ENCODE measurements at regions not wholly inside any gene's neighbourhood (a gene's known extent, or its start where the extent isn't known, plus 50 kb on each side); places are given as distances from the start of the nearest gene placed in this dataset.
A peak's percentile ranks its signal among the peaks of the same experiment; 100 is the strongest.

DNA sequence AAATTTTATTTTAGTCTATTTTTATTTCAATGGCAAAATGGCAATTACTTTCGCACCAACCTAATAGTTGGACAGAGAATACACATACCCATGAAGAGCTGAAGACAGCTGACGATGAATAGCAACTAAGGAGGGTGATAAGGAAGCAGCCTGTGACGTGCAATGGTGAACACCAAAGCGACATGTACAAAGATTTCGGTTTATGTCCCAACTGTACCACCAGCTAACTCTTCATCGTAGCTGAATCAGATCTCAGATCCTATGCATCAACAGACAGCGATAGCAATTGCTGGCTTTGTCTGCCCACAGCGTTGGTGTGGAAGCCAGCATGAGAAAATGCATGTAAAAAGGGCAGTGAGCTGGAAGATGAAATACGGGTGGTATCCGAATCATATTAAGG, 130.6 kb upstream of the ANKH start:
- Histone ChIP-seq H3K18ac (ENCODE audit: low read depth, low read length) (no peak overlapping the region), H3K4me3 (ENCODE audit: insufficient read depth, low read depth, low read length) (no peak overlapping the region), H4K8ac (ENCODE audit: low read depth in 2 of 2, low read length in 2 of 2) (no peak overlapping the region), H3K23ac (ENCODE audit: low read depth, low read length) (no peak overlapping the region), H3K4me1 (ENCODE audit: control insufficient read depth, insufficient read depth, low read length) (peaks cover 3% of the 10 kb centered on the region; the same call in 1 of the 2 replicates), H2AK5ac (ENCODE audit: low read depth, low read length) (no peak overlapping the region), H4K20me1 (ENCODE audit: insufficient read depth, low read length) (no peaks in the 10 kb centered on the region), H4K5ac (ENCODE audit: low read depth, low read length) (no peak overlapping the region), H3K14ac (replicated peaks; ENCODE audit: low read depth, low read length) (no peak overlapping the region), H3K36me3 (ENCODE audit: control insufficient read depth, insufficient read depth, low read length) (no peaks in the 10 kb centered on the region), H2AFZ (replicated peaks; ENCODE audit: low read length, poor library complexity) (peak overlapping the region; percentile 0), H2BK5ac (ENCODE audit: low read depth, low read length, poor library complexity, severe bottlenecking) (no peak overlapping the region), H2BK120ac (ENCODE audit: low read depth, low read length) (no peak overlapping the region), H3K4ac (ENCODE audit: low read depth, low read length) (peak overlapping the region; percentile 29; the same call in 1 of the 2 replicates), H2BK15ac (ENCODE audit: low read depth, low read length) (no peak overlapping the region), H2BK20ac (ENCODE audit: low read depth, low read length) (no peak overlapping the region), H3K9ac (ENCODE audit: low read depth, low read length) (no peak overlapping the region), H3K56ac (ENCODE audit: extremely low read depth, insufficient read depth, low read length) (no peak overlapping the region), H3K4me2 (ENCODE audit: low read depth, low read length) (no peak overlapping the region), H2AK9ac (replicated peaks; ENCODE audit: low read depth, low read length, poor library complexity) (no peak overlapping the region), H3K27ac (ENCODE audit: insufficient read depth, low read length) (no peak overlapping the region), H4K91ac (ENCODE audit: insufficient read depth, low read depth, low read length) (no peak overlapping the region), H3K79me1 (ENCODE audit: low read depth in 1 of 2, low read length in 2 of 2) (no peaks in the 10 kb centered on the region), H3K9me1 (ENCODE audit: insufficient read depth, low read length) (no peaks in the 10 kb centered on the region), H3K27me3 (ENCODE audit: control insufficient read depth, insufficient read depth, low read length) (peaks cover 16% of the 10 kb centered on the region), H3K9me3 (ENCODE audit: control insufficient read depth, insufficient read depth, low read length) (peaks cover 12% of the 10 kb centered on the region; the same call in 1 of the 2 replicates)
- TF ChIP-seq BHLHE40 (IDR thresholded peaks at IDR 0.05; ENCODE audit: low read depth, low read length), result no peak
- no peak for TF ChIP-seq FOS (IDR thresholded peaks at IDR 0.05; ENCODE audit: low read depth, low read length)
- no peak for TF ChIP-seq CHD1 (IDR thresholded peaks at IDR 0.05; ENCODE audit: low read depth, low read length)
- TF ChIP-seq MAZ (IDR thresholded peaks at IDR 0.05; ENCODE audit: borderline replicate concordance, low read depth, low read length), result no peak
- no peak for TF ChIP-seq NFE2L2 (IDR thresholded peaks at IDR 0.05; ENCODE audit: low read depth, low read length)
- TF ChIP-seq POLR2A (IDR thresholded peaks at IDR 0.05; ENCODE audit: low read depth, low read length), result no peak
- TF ChIP-seq, protein P1, sequence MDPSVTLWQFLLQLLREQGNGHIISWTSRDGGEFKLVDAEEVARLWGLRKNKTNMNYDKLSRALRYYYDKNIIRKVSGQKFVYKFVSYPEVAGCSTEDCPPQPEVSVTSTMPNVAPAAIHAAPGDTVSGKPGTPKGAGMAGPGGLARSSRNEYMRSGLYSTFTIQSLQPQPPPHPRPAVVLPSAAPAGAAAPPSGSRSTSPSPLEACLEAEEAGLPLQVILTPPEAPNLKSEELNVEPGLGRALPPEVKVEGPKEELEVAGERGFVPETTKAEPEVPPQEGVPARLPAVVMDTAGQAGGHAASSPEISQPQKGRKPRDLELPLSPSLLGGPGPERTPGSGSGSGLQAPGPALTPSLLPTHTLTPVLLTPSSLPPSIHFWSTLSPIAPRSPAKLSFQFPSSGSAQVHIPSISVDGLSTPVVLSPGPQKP (IDR thresholded peaks at IDR 0.05; ENCODE audit: borderline replicate concordance, low read depth, low read length), result no peak
- no peak for TF ChIP-seq RFX5 (IDR thresholded peaks at IDR 0.05; ENCODE audit: low read depth, low read length)
- ATAC-seq (ENCODE audit: low read depth), result no peak
- in situ Hi-C loops (cut with MboI; ENCODE audit: low sequenced_read_pairs), result loop anchor here (5.0 to 25.0 kb wide), 3 partner anchors 127 to 590 kb away; partner anchors contain the start of gene ANKH
- ChIA-PET POLR2A (ENCODE audit: unreplicated experiment) (no interaction called here), CTCF (interaction anchor here (0.6 to 3.9 kb wide), 4 partner anchors 19 to 282 kb away, joined by 3 to 30 read pairs (median 6); no protein-coding TSS in a partner anchor)
- dilution Hi-C loops (cut with HindIII; ENCODE audit: low sequenced_read_pairs, unreplicated experiment), result no loop called here
- intact Hi-C loops (cut with micrococcal nuclease), result no loop called here
- no TSS peak for BruUV-seq (replicated peaks)
- no peak for DNase-seq
- WGBS, 2 experiments (ENCODE audit: extremely low coverage in 2 of 2, insufficient read length in 1 of 2), result 92% methylated on average over 4 of the region's 10 CpGs; no CpG with 5 or more reads in 1 of the 2 experiments

All from IMR-90 (cell line).